ENCODE measurements at regions not wholly inside any gene's neighbourhood (a gene's known extent, or its start where the extent isn't known, plus 50 kb on each side); places are given as distances from the start of the nearest gene placed in this dataset.

GRCh38 chr9:108671176-108671575 is 184.6 kb downstream of the ACTL7B start:
- TF ChIP-seq CTCF (optimal IDR thresholded peaks at IDR 0.05 in 1 of 3, IDR thresholded peaks at IDR 0.05 in 1 of 3, conservative IDR thresholded peaks at IDR 0.05 in 1 of 3; ENCODE audit: extremely low read depth in 1 of 3, insufficient read depth in 2 of 3, low read length in 3 of 3) (peak; percentile 79 to 93 (median 86)), EZH2 (IDR thresholded peaks at IDR 0.05; ENCODE audit: low read length) (no peak)

All from keratinocyte (primary cell).